Right lobe of liver (tissue), 4 donors: ENCODE measurements at regions not wholly inside any gene's neighbourhood (a gene's known extent, or its start where the extent isn't known, plus 50 kb on each side); places are given as distances from the start of the nearest gene placed in this dataset.

ENCODE experiments used
- CTCF ChIP-seq, 4 donors: fragments of 200-600 bp in 3 of 4; fragments of 450-650 bp in 1 of 4; IDR thresholded peaks; one replicate each; pipeline versions ENCODE4 v1.5.1 to v1.8.0; 2016 to 2022; ENCODE audit warnings: antibody characterized with exemption in 4 of 4, mild to moderate bottlenecking in 2 of 4
- POLR2A ChIP-seq: fragments of 450-650 bp; IDR thresholded peaks from one replicate; pipeline ENCODE4 v1.6.1; 2017; ENCODE audit warnings: antibody characterized with exemption, mild to moderate bottlenecking
- donor health status: DM: no; HTN: no; CAD: no.
- donor health status: DM: no; HTN: no; CAD: no.
- donor health status: DM: no; HTN: yes; CAD: no.

GRCh38 chr2:121965661-121966060 is 210.2 kb downstream of the TSN start:
- TF ChIP-seq CTCF (IDR thresholded peaks at IDR 0.05) = no peak
- TF ChIP-seq POLR2A = no peak
